K562 (cell line): ENCODE measurements at regions not wholly inside any gene's neighbourhood (a gene's known extent, or its start where the extent isn't known, plus 50 kb on each side); places are given as distances from the start of the nearest gene placed in this dataset.

Experiments used
- ARHGAP35 ChIP-seq: fragments of 450-650 bp; IDR thresholded peaks from 2 replicates; pipeline ENCODE4 v1.6.1; 2018; ENCODE audit not compliant: partially characterized antibody
- FOS ChIP-seq: IDR thresholded peaks from 3 replicates; pipeline ENCODE4 v1.6.1; 2011; ENCODE audit not compliant: insufficient read length; ENCODE audit errors: extremely low read depth
- HNRNPUL1 ChIP-seq: fragments of 200-400 bp; formaldehyde crosslinking; IDR thresholded peaks from 2 replicates; pipeline ENCODE4 v1.6.1; 2017; ENCODE audit warnings: low read length
- KLF10 ChIP-seq: fragments of 250-450 bp; sonication (Bioruptor Pico); IDR thresholded peaks from 2 replicates; pipeline ENCODE4 v1.6.1; 2021; ENCODE audit warnings: matching md5 sums
- MTA3 ChIP-seq: fragments of 450-650 bp; formaldehyde crosslinking; IDR thresholded peaks from 2 replicates; pipeline ENCODE4 v1.6.1; 2017; ENCODE audit warnings: mild to moderate bottlenecking, borderline replicate concordance
- MYNN ChIP-seq, 2 experiments: sonication (generic); formaldehyde crosslinking in 1 of 2; IDR thresholded peaks; 2 replicates each; pipeline versions ENCODE4 v1.5.0 to v1.6.1; 2016 to 2020; ENCODE audit warnings: antibody characterized with exemption in 1 of 2, missing genetic modification reagents in 1 of 2
- NCOA1 ChIP-seq: fragments of 450-650 bp; IDR thresholded peaks from 2 replicates; pipeline ENCODE4 v1.6.1; 2016; ENCODE audit warnings: low read depth
- POLR2A ChIP-seq: fragments of 450-650 bp; conservative IDR thresholded peaks from 2 replicates; pipeline ENCODE4 v1.6.1; 2016
- RB1 ChIP-seq: fragments of 450-650 bp; IDR thresholded peaks from 2 replicates; pipeline ENCODE4 v1.6.1; 2017; ENCODE audit warnings: low read depth, mild to moderate bottlenecking
- TF ChIP-seq, protein P1 (sequence below), 3 experiments: IDR thresholded peaks in 2 of 3; conservative IDR thresholded peaks in 1 of 3; 2 replicates each; pipeline ENCODE4 v1.5.1; 2011 to 2012; ENCODE audit warnings: low read length in 3 of 3, mild to moderate bottlenecking in 3 of 3, control low read depth in 2 of 3, improper control_type of control experiment in 1 of 3, inconsistent platforms in 1 of 3, low read depth in 1 of 3, mixed read lengths in 1 of 3, moderate library complexity in 1 of 3; ENCODE audit not compliant: insufficient read depth in 2 of 3
- TF ChIP-seq, protein P2 (sequence below): sonication (generic); formaldehyde crosslinking; IDR thresholded peaks from 2 replicates; pipeline ENCODE4 v1.8.0; 2022; ENCODE audit warnings: missing genetic modification reagents, mild to moderate bottlenecking, moderate library complexity, borderline replicate concordance

DNA sequence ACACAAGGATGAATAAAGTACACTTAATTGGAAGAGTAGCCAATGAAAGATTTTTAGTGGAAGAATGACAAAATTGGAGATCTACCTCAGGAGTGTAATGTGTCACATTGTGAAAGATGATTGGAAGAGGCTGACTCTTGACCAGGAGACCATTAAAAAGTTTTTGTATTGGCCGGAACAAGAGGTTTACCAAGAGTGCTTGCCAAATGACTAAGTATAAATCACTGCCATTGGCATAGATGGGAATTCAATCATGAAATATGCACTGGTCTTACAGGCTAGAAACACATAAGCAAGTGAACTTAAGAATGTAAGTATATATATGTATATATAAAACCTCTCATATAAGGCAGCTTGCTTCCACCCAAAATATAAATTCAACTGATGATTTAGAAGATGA is 58.7 kb upstream of the TFEC start:
- TF ChIP-seq ARHGAP35 (no peak), KLF10 (CRISPR knock-in tag) (no peak), MYNN (IDR thresholded peaks at IDR 0.05) (no peak), MYNN (CRISPR knock-in tag; IDR thresholded peaks at IDR 0.05) (no peak), MTA3 (no peak), POLR2A (no peak), HNRNPUL1 (no peak), RB1 (no peak), NCOA1 (no peak), FOS (no peak)
- TF ChIP-seq, protein P1, sequence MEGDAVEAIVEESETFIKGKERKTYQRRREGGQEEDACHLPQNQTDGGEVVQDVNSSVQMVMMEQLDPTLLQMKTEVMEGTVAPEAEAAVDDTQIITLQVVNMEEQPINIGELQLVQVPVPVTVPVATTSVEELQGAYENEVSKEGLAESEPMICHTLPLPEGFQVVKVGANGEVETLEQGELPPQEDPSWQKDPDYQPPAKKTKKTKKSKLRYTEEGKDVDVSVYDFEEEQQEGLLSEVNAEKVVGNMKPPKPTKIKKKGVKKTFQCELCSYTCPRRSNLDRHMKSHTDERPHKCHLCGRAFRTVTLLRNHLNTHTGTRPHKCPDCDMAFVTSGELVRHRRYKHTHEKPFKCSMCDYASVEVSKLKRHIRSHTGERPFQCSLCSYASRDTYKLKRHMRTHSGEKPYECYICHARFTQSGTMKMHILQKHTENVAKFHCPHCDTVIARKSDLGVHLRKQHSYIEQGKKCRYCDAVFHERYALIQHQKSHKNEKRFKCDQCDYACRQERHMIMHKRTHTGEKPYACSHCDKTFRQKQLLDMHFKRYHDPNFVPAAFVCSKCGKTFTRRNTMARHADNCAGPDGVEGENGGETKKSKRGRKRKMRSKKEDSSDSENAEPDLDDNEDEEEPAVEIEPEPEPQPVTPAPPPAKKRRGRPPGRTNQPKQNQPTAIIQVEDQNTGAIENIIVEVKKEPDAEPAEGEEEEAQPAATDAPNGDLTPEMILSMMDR (IDR thresholded peaks at IDR 0.05 in 2 of 3, conservative IDR thresholded peaks at IDR 0.05 in 1 of 3; ENCODE audit: insufficient read depth in 2 of 3, low read depth in 1 of 3, low read length in 3 of 3), result no peak
- TF ChIP-seq, protein P2, sequence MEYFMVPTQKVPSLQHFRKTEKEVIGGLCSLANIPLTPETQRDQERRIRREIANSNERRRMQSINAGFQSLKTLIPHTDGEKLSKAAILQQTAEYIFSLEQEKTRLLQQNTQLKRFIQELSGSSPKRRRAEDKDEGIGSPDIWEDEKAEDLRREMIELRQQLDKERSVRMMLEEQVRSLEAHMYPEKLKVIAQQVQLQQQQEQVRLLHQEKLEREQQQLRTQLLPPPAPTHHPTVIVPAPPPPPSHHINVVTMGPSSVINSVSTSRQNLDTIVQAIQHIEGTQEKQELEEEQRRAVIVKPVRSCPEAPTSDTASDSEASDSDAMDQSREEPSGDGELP, result no peak
